ENCODE measurements at regions not wholly inside any gene's neighbourhood (a gene's known extent, or its start where the extent isn't known, plus 50 kb on each side); places are given as distances from the start of the nearest gene placed in this dataset.

GRCh38 chr3:145144361-145144760, 1016.6 kb downstream of the PLOD2 start:
- Histone ChIP-seq H3K36me3 (ENCODE audit: control insufficient read depth in 2 of 2, extremely low read depth in 1 of 2, insufficient read depth in 2 of 2, low read length in 2 of 2) (no peaks in the 10 kb centered on the region), H4K20me1 (ENCODE audit: control insufficient read depth, extremely low read depth, insufficient read depth, low read length) (no peaks in the 10 kb centered on the region), H3K4me3 (ENCODE audit: control insufficient read depth in 2 of 3, extremely low read depth in 1 of 3, insufficient read depth in 2 of 3, low read depth in 1 of 3, low read length in 3 of 3) (no peak overlapping the region), H3K79me2 (ENCODE audit: control insufficient read depth, insufficient read depth, low read length) (no peaks in the 10 kb centered on the region), H3K9me3 (ENCODE audit: control insufficient read depth, low read depth, low read length) (no peaks in the 10 kb centered on the region), H3K27ac (ENCODE audit: control insufficient read depth, insufficient read depth, low read length) (no peak overlapping the region), H3K9me1 (ENCODE audit: control insufficient read depth, extremely low read depth, insufficient read depth, low read length) (no peaks in the 10 kb centered on the region), H3K9ac (ENCODE audit: control insufficient read depth, extremely low read depth, insufficient read depth, low read length) (no peak overlapping the region), H3K4me1 (ENCODE audit: control insufficient read depth, extremely low read depth, insufficient read depth, low read length) (no peaks in the 10 kb centered on the region), H3K27me3 (ENCODE audit: control insufficient read depth, extremely low read depth, insufficient read depth, low read length) (no peaks in the 10 kb centered on the region), H3K4me2 (ENCODE audit: control insufficient read depth, extremely low read depth, insufficient read depth, low read depth, low read length) (no peak overlapping the region), H2AFZ (ENCODE audit: control insufficient read depth, low read length) (no peak overlapping the region)
- no peak for TF ChIP-seq EZH2 (IDR thresholded peaks at IDR 0.05; ENCODE audit: low read length)
- TF ChIP-seq, protein P1, sequence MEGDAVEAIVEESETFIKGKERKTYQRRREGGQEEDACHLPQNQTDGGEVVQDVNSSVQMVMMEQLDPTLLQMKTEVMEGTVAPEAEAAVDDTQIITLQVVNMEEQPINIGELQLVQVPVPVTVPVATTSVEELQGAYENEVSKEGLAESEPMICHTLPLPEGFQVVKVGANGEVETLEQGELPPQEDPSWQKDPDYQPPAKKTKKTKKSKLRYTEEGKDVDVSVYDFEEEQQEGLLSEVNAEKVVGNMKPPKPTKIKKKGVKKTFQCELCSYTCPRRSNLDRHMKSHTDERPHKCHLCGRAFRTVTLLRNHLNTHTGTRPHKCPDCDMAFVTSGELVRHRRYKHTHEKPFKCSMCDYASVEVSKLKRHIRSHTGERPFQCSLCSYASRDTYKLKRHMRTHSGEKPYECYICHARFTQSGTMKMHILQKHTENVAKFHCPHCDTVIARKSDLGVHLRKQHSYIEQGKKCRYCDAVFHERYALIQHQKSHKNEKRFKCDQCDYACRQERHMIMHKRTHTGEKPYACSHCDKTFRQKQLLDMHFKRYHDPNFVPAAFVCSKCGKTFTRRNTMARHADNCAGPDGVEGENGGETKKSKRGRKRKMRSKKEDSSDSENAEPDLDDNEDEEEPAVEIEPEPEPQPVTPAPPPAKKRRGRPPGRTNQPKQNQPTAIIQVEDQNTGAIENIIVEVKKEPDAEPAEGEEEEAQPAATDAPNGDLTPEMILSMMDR (optimal IDR thresholded peaks at IDR 0.05 in 1 of 3, IDR thresholded peaks at IDR 0.05 in 1 of 3, conservative IDR thresholded peaks at IDR 0.05 in 1 of 3; ENCODE audit: extremely low read depth in 1 of 3, insufficient read depth in 2 of 3, low read length in 3 of 3), result no peak
- no peak for DNase-seq (ENCODE audit: low read depth, low spot score)
- FAIRE-seq, result no peak
- dilution Hi-C loops (cut with MboI; ENCODE audit: extremely low pct_ligation_motif_present, low sequenced_read_pairs), result no loop called here

DNA sequence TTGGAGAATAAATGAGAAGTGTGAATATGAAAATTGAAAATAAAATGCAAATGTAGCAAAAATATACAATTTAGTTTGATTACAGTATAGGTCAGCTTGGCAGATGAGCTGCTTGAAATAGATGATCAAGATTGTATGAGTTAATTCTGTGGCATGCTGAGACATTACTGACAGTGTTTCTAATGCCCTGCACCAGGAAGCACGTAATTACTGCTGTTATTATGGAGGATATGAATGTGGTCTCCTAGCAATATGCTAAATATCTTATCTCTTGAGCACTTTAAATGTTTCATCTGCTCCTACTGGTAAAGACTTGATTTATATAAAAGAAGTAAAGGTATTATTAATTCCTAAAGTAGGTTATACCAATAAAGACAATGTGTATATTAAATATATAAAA, 1015.5 kb downstream of the PLOD2 start:
- Histone ChIP-seq H3K9me1 (ENCODE audit: control insufficient read depth, extremely low read depth, insufficient read depth, low read length) (no peaks in the 10 kb centered on the region), H4K20me1 (ENCODE audit: control insufficient read depth, extremely low read depth, insufficient read depth, low read length) (no peaks in the 10 kb centered on the region), H3K27ac (ENCODE audit: control insufficient read depth, insufficient read depth, low read length) (no peak overlapping the region), H3K4me3 (ENCODE audit: control insufficient read depth in 2 of 3, extremely low read depth in 1 of 3, insufficient read depth in 2 of 3, low read depth in 1 of 3, low read length in 3 of 3) (no peak overlapping the region), H3K9ac (ENCODE audit: control insufficient read depth, extremely low read depth, insufficient read depth, low read length) (no peak overlapping the region), H3K79me2 (ENCODE audit: control insufficient read depth, insufficient read depth, low read length) (no peaks in the 10 kb centered on the region), H3K4me1 (ENCODE audit: control insufficient read depth, extremely low read depth, insufficient read depth, low read length) (no peaks in the 10 kb centered on the region), H2AFZ (ENCODE audit: control insufficient read depth, low read length) (peak overlapping the region; percentile 43), H3K4me2 (ENCODE audit: control insufficient read depth, extremely low read depth, insufficient read depth, low read depth, low read length) (no peak overlapping the region), H3K36me3 (ENCODE audit: control insufficient read depth in 2 of 2, extremely low read depth in 1 of 2, insufficient read depth in 2 of 2, low read length in 2 of 2) (no peaks in the 10 kb centered on the region), H3K9me3 (ENCODE audit: control insufficient read depth, low read depth, low read length) (no peaks in the 10 kb centered on the region), H3K27me3 (ENCODE audit: control insufficient read depth, extremely low read depth, insufficient read depth, low read length) (no peaks in the 10 kb centered on the region)
- TF ChIP-seq EZH2 (IDR thresholded peaks at IDR 0.05; ENCODE audit: low read length), result no peak
- TF ChIP-seq, protein P1 (optimal IDR thresholded peaks at IDR 0.05 in 1 of 3, IDR thresholded peaks at IDR 0.05 in 1 of 3, conservative IDR thresholded peaks at IDR 0.05 in 1 of 3; ENCODE audit: extremely low read depth in 1 of 3, insufficient read depth in 2 of 3, low read length in 3 of 3), result no peak
- DNase-seq (ENCODE audit: low read depth, low spot score) (no peak), FAIRE-seq (no peak)
- dilution Hi-C loops (cut with MboI; ENCODE audit: extremely low pct_ligation_motif_present, low sequenced_read_pairs), result no loop called here
